Astrocyte (in vitro differentiated cells and primary cell): ENCODE measurements at regions not wholly inside any gene's neighbourhood (a gene's known extent, or its start where the extent isn't known, plus 50 kb on each side); places are given as distances from the start of the nearest gene placed in this dataset.

Source experiments
- DNase-seq: peaks from one replicate; pipeline ENCODE4 v3.0.0-alpha.2; 2010; ENCODE audit warnings: low read depth
- FAIRE-seq: peaks from 2 replicates; lab custom pipeline; 2011; peaks lifted over from hg19 to GRCh38; lab: Jason Lieb, UNC
- H2AFZ ChIP-seq: 2 replicates; pipeline ENCODE4 v1.6.0; 2012; ENCODE audit warnings: low read depth, low read length, inconsistent platforms
- H3K27ac ChIP-seq: 2 replicates; pipeline ENCODE4 v1.5.1; 2011; ENCODE audit warnings: low read depth, low read length, inconsistent platforms
- H3K27me3 ChIP-seq: 2 replicates; pipeline ENCODE4 v1.6.0; 2011; ENCODE audit warnings: low read length, inconsistent platforms; ENCODE audit not compliant: insufficient read depth
- H3K36me3 ChIP-seq: 2 replicates; pipeline ENCODE4 v1.5.1; 2011; ENCODE audit warnings: low read length, inconsistent platforms; ENCODE audit not compliant: insufficient read depth
- H3K4me1 ChIP-seq: 2 replicates; pipeline ENCODE4 v1.5.1; 2011; ENCODE audit warnings: low read length, inconsistent platforms; ENCODE audit not compliant: insufficient read depth
- H3K4me2 ChIP-seq: 2 replicates; pipeline ENCODE4 v1.6.0; 2012; ENCODE audit warnings: low read length, inconsistent platforms
- H3K4me3 ChIP-seq: 2 replicates; pipeline ENCODE4 v1.5.1; 2011; ENCODE audit warnings: low read depth, mild to moderate bottlenecking, low read length, inconsistent platforms; ENCODE audit not compliant: insufficient read depth
- H3K79me2 ChIP-seq: 2 replicates; pipeline ENCODE4 v1.6.0; 2012; ENCODE audit warnings: mild to moderate bottlenecking, low read length, inconsistent platforms; ENCODE audit not compliant: insufficient read depth
- H3K9ac ChIP-seq: 2 replicates; pipeline ENCODE4 v1.6.0; 2012; ENCODE audit warnings: mild to moderate bottlenecking, low read length, inconsistent platforms
- H3K9me3 ChIP-seq: 2 replicates; pipeline ENCODE4 v1.5.1; 2012; ENCODE audit warnings: low read depth, mild to moderate bottlenecking, low read length, inconsistent platforms; ENCODE audit not compliant: insufficient read depth
- H4K20me1 ChIP-seq: 2 replicates; pipeline ENCODE4 v1.6.0; 2012; ENCODE audit warnings: low read length, inconsistent platforms; ENCODE audit not compliant: insufficient read depth
- H3K27ac Mint-ChIP-seq: one replicate; pipeline ENCODE4 v1.8.0; 2021; ENCODE audit warnings: mild to moderate bottlenecking, mixed read lengths; ENCODE audit not compliant: unreplicated experiment
- H3K27me3 Mint-ChIP-seq: one replicate; pipeline ENCODE4 v1.8.0; 2021; ENCODE audit warnings: low read depth, mixed read lengths; ENCODE audit not compliant: unreplicated experiment
- H3K36me3 Mint-ChIP-seq: one replicate; pipeline ENCODE4 v1.8.0; 2021; ENCODE audit warnings: low read depth, mixed read lengths; ENCODE audit not compliant: unreplicated experiment
- H3K4me1 Mint-ChIP-seq: one replicate; pipeline ENCODE4 v1.8.0; 2021; ENCODE audit warnings: low read depth, mixed read lengths; ENCODE audit not compliant: unreplicated experiment
- H3K4me3 Mint-ChIP-seq: one replicate; pipeline ENCODE4 v1.8.0; 2021; ENCODE audit warnings: mild to moderate bottlenecking, moderate library complexity, mixed read lengths; ENCODE audit not compliant: unreplicated experiment
- H3K9me3 Mint-ChIP-seq: one replicate; pipeline ENCODE4 v1.8.0; 2021; ENCODE audit warnings: mild to moderate bottlenecking, mixed read lengths; ENCODE audit not compliant: unreplicated experiment
- EZH2 ChIP-seq: IDR thresholded peaks from 2 replicates; pipeline ENCODE4 v1.6.1; 2012; ENCODE audit warnings: mild to moderate bottlenecking, low read length, inconsistent platforms; ENCODE audit not compliant: insufficient read depth
- TF ChIP-seq, protein P1 (sequence below): IDR thresholded peaks from 2 replicates; pipeline ENCODE4 v1.5.1; 2011; ENCODE audit warnings: low read depth, mild to moderate bottlenecking, inconsistent platforms, low read length, moderate library complexity; ENCODE audit not compliant: insufficient read depth

- no peak overlapping the region for H3K27ac Mint-ChIP-seq
- no peaks in the 10 kb centered on the region for H3K4me1 Mint-ChIP-seq
- no peaks in the 10 kb centered on the region for H3K9me3 ChIP-seq
- no peaks in the 10 kb centered on the region for H3K79me2 ChIP-seq
- FAIRE-seq (no peak), DNase-seq (no peak)
- no peak overlapping the region for H3K4me3 ChIP-seq
- H3K27me3 ChIP-seq, result no peaks in the 10 kb centered on the region
- no peaks in the 10 kb centered on the region for H3K4me1 ChIP-seq
- H3K4me3 Mint-ChIP-seq, result no peak overlapping the region
- no peaks in the 10 kb centered on the region for H3K36me3 ChIP-seq
- H3K9ac ChIP-seq, result no peak overlapping the region
- H3K4me2 ChIP-seq, result no peak overlapping the region
- TF ChIP-seq, protein P1, sequence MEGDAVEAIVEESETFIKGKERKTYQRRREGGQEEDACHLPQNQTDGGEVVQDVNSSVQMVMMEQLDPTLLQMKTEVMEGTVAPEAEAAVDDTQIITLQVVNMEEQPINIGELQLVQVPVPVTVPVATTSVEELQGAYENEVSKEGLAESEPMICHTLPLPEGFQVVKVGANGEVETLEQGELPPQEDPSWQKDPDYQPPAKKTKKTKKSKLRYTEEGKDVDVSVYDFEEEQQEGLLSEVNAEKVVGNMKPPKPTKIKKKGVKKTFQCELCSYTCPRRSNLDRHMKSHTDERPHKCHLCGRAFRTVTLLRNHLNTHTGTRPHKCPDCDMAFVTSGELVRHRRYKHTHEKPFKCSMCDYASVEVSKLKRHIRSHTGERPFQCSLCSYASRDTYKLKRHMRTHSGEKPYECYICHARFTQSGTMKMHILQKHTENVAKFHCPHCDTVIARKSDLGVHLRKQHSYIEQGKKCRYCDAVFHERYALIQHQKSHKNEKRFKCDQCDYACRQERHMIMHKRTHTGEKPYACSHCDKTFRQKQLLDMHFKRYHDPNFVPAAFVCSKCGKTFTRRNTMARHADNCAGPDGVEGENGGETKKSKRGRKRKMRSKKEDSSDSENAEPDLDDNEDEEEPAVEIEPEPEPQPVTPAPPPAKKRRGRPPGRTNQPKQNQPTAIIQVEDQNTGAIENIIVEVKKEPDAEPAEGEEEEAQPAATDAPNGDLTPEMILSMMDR, result no peak
- no peak for TF ChIP-seq EZH2
- no peaks in the 10 kb centered on the region for H3K27me3 Mint-ChIP-seq
- no peak overlapping the region for H2AFZ ChIP-seq
- no peaks in the 10 kb centered on the region for H4K20me1 ChIP-seq
- no peaks in the 10 kb centered on the region for H3K9me3 Mint-ChIP-seq
- H3K36me3 Mint-ChIP-seq, result no peaks in the 10 kb centered on the region
- no peak overlapping the region for H3K27ac ChIP-seq
These were observed 521.9 kb downstream of the CCDC85A start for GRCh38 chr2:56705713-56706112.

GRCh38 chr2:56707218-56707617, 523.4 kb downstream of the CCDC85A start:
- Mint-ChIP-seq H3K4me3 (no peak overlapping the region), H3K4me1 (no peaks in the 10 kb centered on the region), H3K27me3 (no peaks in the 10 kb centered on the region), H3K36me3 (no peaks in the 10 kb centered on the region), H3K27ac (no peak overlapping the region), H3K9me3 (no peaks in the 10 kb centered on the region)
- Histone ChIP-seq H3K4me2 (no peak overlapping the region), H2AFZ (no peak overlapping the region), H3K36me3 (no peaks in the 10 kb centered on the region), H3K27me3 (no peaks in the 10 kb centered on the region), H3K79me2 (no peaks in the 10 kb centered on the region), H3K9ac (no peak overlapping the region), H3K27ac (no peak overlapping the region), H3K4me3 (no peak overlapping the region), H3K9me3 (no peaks in the 10 kb centered on the region), H3K4me1 (no peaks in the 10 kb centered on the region), H4K20me1 (no peaks in the 10 kb centered on the region)
- TF ChIP-seq, protein P1, result no peak
- TF ChIP-seq EZH2, result no peak
- no peak for FAIRE-seq
- DNase-seq, result no peak

DNA sequence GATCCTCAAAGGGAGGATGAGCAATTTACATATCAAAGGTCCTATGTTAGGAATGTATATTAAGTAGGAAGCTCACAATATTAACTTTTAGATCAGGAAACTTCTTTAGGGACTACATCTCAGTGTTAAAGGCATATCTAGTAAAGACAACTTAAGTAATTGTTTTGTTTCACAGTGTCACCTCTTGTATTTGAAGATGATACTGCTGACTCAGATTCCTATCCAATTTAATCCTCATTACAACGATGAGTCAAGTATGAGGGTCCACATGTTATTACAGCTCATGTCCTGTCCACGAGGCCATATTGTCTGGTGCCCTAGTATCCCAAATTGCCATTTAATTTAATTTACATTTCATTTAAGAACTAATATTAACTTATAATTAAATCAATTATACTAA, 523.9 kb downstream of the CCDC85A start:
- no peaks in the 10 kb centered on the region for H3K4me1 Mint-ChIP-seq
- H3K4me3 ChIP-seq, result no peak overlapping the region
- no peak overlapping the region for H3K4me2 ChIP-seq
- no peaks in the 10 kb centered on the region for H3K79me2 ChIP-seq
- H3K27me3 Mint-ChIP-seq, result no peaks in the 10 kb centered on the region
- no peaks in the 10 kb centered on the region for H3K9me3 Mint-ChIP-seq
- H3K9ac ChIP-seq, result no peak overlapping the region
- no peaks in the 10 kb centered on the region for H3K4me1 ChIP-seq
- DNase-seq, result no peak
- H3K9me3 ChIP-seq, result no peaks in the 10 kb centered on the region
- no peaks in the 10 kb centered on the region for H4K20me1 ChIP-seq
- no peaks in the 10 kb centered on the region for H3K27me3 ChIP-seq
- H3K36me3 Mint-ChIP-seq, result no peaks in the 10 kb centered on the region
- no peak for TF ChIP-seq EZH2
- TF ChIP-seq, protein P1, result no peak
- H3K27ac ChIP-seq, result no peak overlapping the region
- no peak overlapping the region for H3K27ac Mint-ChIP-seq
- no peak overlapping the region for H2AFZ ChIP-seq
- H3K36me3 ChIP-seq, result no peaks in the 10 kb centered on the region
- no peak for FAIRE-seq
- no peak overlapping the region for H3K4me3 Mint-ChIP-seq
